SK-N-MC (cell line): ENCODE measurements at regions not wholly inside any gene's neighbourhood (a gene's known extent, or its start where the extent isn't known, plus 50 kb on each side); places are given as distances from the start of the nearest gene placed in this dataset.
A peak's percentile ranks its signal among the peaks of the same experiment; 100 is the strongest.

ENCODE experiments used
- DNase-seq: peaks from one replicate; pipeline ENCODE4 v3.0.0-alpha.2; 2011; ENCODE audit warnings: low read depth, low spot score
- H3K27ac ChIP-seq: fragments of 200-600 bp; sonication (generic); 2 replicates; pipeline ENCODE4 v1.5.1; 2016; ENCODE audit warnings: mixed run types
- H3K36me3 ChIP-seq: fragments of 200-600 bp; sonication (generic); 2 replicates; pipeline ENCODE4 v1.6.1; 2017; ENCODE audit warnings: antibody characterized with exemption, low read length, mixed read lengths; ENCODE audit not compliant: insufficient read depth
- H3K4me3 ChIP-seq: fragments of 200-600 bp; sonication (generic); 2 replicates; pipeline ENCODE4 v1.5.1; 2016
- H3K9ac ChIP-seq: fragments of 200-600 bp; sonication (generic); 2 replicates; pipeline ENCODE4 v1.8.0; 2017; ENCODE audit warnings: mixed run types, mixed read lengths; ENCODE audit not compliant: insufficient read length
- H3K9me3 ChIP-seq: fragments of 200-600 bp; sonication (generic); 2 replicates; pipeline ENCODE4 v1.6.1; 2017; ENCODE audit warnings: low read depth, mild to moderate bottlenecking, antibody characterized with exemption, low read length, moderate library complexity, mixed read lengths
- EZH2 ChIP-seq: fragments of 200-600 bp; sonication (generic); IDR thresholded peaks from one replicate; pipeline ENCODE4 v1.6.1; 2017; ENCODE audit warnings: antibody characterized with exemption
- FOXP2 ChIP-seq: optimal IDR thresholded peaks from 2 replicates; pipeline ENCODE3; 2011; ENCODE audit warnings: mild to moderate bottlenecking, moderate library complexity; ENCODE audit not compliant: insufficient read depth; ENCODE audit errors: extremely low read length, control extremely low read depth
- POLR2AphosphoS5 ChIP-seq: IDR thresholded peaks from 2 replicates; pipeline ENCODE4 v1.6.1; 2012; ENCODE audit warnings: mild to moderate bottlenecking, low read depth, low read length, borderline replicate concordance

DNA sequence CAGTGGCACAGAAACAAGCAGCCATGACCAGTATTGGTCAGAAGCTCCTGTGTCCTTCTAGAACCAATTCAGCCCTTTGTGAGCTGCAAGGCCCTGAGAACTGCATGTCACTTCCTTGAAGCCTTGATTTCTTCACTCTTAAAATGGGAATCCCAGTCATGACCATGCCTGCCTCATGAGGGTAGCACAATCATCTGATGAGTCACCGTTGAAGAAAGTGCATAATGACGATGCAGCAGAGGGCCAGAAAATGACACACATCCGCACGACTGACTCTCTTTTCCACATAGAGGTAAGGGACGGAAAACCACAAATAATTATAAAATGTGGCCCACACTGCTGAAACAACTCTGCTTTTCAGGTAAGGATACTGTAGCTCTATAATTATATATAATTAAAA, 777.4 kb downstream of the BCL11B start:
- H3K27ac ChIP-seq, result peak overlapping the region; percentile 37
- H3K4me3 ChIP-seq, result no peak overlapping the region
- H3K36me3 ChIP-seq, result no peaks in the 10 kb centered on the region
- H3K9me3 ChIP-seq, result no peaks in the 10 kb centered on the region
- TF ChIP-seq POLR2AphosphoS5 (no peak), FOXP2 (no peak), EZH2 (no peak)
- DNase-seq, result no peak
- H3K9ac ChIP-seq, result no peak overlapping the region

DNA sequence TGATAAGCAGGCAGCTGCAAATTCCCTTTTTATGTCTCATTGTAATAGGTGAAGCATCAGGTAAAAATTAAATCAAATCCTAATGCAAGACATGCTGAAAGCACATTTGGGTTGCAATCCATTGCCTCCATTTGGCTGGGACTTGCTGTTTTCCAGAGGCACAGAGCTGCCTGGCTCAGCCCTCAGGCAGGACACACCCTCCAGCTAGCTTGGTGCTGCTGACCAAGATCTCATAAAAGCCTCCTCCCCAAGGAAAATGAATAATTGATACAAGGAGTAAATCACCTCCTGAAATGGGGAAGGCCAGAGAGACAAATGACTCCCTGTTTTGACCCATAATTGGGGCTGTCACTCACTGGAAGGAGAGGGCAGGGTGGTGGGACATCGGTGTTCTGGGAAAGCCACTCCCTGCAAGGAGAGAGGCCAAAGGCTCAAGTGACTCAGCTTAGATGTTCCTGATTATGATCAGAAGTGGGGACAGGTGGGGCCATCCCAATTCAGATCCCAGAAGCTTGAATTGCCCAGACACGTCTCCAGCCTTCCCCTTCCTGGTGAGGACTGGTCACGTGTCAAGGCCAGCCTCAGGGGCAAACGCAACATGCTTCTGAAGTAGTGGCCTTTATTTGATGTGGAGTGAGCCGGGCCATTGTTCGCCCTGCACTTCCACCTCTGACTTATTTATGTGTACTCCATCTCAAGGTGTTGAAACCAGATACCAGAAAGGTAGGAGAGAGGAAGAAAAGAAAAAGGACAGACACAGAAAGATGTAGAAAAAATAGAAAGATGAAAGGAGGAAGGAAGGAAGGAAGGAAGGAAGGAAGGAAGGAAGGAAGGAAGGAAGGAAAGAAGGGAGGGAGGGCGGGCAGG, 773.7 kb downstream of the BCL11B start:
- peak overlapping the region; percentile 69 for H3K9ac ChIP-seq
- peak; percentile 79 for DNase-seq
- no peaks in the 10 kb centered on the region for H3K36me3 ChIP-seq
- no peaks in the 10 kb centered on the region for H3K9me3 ChIP-seq
- H3K27ac ChIP-seq, result peak overlapping the region; percentile 98
- H3K4me3 ChIP-seq, result peak overlapping the region; percentile 60
- no peak for TF ChIP-seq EZH2
- no peak for TF ChIP-seq POLR2AphosphoS5
- TF ChIP-seq FOXP2, result no peak

DNA sequence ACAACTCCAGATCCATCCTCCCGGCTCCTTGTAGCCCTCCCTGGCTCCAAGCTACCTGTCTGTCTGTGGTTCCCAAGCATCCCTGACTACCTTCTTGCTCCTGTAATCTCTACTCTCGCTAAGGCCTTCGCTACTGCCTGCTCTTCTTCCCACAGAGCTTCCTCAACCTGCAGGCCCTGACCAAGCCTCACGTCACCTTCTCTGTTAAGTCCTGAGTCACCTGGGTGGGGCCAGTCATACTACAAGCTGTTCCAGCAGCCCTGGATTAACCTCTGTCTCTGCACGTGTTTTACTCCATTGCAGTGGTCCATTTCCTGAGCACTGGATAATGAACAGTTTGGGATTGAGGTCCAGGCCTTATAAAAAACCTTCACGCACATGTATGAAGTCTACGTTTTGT, 770.7 kb downstream of the BCL11B start:
- Histone ChIP-seq H3K4me3 (no peak overlapping the region), H3K9me3 (no peaks in the 10 kb centered on the region), H3K36me3 (no peaks in the 10 kb centered on the region), H3K27ac (no peak overlapping the region), H3K9ac (no peak overlapping the region)
- DNase-seq, result no peak
- no peak for TF ChIP-seq POLR2AphosphoS5
- TF ChIP-seq FOXP2, result no peak
- no peak for TF ChIP-seq EZH2

- DNase-seq, result no peak
- H3K4me3 ChIP-seq, result no peak overlapping the region
- H3K9ac ChIP-seq, result no peak overlapping the region
- TF ChIP-seq POLR2AphosphoS5, result no peak
- TF ChIP-seq EZH2, result no peak
- no peak for TF ChIP-seq FOXP2
- no peak overlapping the region for H3K27ac ChIP-seq
- H3K36me3 ChIP-seq, result no peaks in the 10 kb centered on the region
- no peaks in the 10 kb centered on the region for H3K9me3 ChIP-seq
Measured at GRCh38 chr14:98501836-98502235, 770.2 kb downstream of the BCL11B start.

- H3K4me3 ChIP-seq, result no peak overlapping the region
- H3K27ac ChIP-seq, result no peak overlapping the region
- no peak for TF ChIP-seq POLR2AphosphoS5
- TF ChIP-seq EZH2, result no peak
- TF ChIP-seq FOXP2, result no peak
- no peaks in the 10 kb centered on the region for H3K9me3 ChIP-seq
- no peak for DNase-seq
- H3K36me3 ChIP-seq, result no peaks in the 10 kb centered on the region
- H3K9ac ChIP-seq, result no peak overlapping the region
Measured at GRCh38 chr14:98503086-98503815, 768.7 kb downstream of the BCL11B start.

GRCh38 chr14:98507264-98507663, 764.7 kb downstream of the BCL11B start:
- no peak for DNase-seq
- Histone ChIP-seq H3K4me3 (no peak overlapping the region), H3K36me3 (no peaks in the 10 kb centered on the region), H3K9ac (no peak overlapping the region), H3K9me3 (no peaks in the 10 kb centered on the region), H3K27ac (no peak overlapping the region)
- TF ChIP-seq FOXP2 (no peak), POLR2AphosphoS5 (no peak)

DNA sequence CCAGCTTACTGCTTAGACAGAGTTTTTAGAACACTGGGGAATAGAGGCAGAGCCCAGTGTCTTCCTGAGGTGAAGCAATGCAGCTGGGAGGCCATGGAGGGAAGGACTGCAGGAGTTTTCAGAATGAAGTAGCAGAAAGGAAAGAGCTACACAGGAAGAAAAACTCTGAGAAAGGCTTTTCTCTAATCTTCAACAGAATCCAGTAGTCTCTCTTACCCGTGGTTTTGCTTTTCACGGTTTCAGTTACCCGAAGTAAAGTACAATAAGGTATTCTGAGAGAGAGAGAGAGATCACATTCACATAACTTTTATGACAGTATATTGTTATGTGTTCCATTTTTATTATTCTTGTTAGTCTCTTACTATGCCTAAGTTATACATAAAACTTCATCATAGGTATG, 761.6 kb downstream of the BCL11B start:
- H3K27ac ChIP-seq, result no peak overlapping the region
- TF ChIP-seq FOXP2 (no peak), POLR2AphosphoS5 (no peak), EZH2 (no peak)
- DNase-seq, result no peak
- no peaks in the 10 kb centered on the region for H3K9me3 ChIP-seq
- no peaks in the 10 kb centered on the region for H3K36me3 ChIP-seq
- no peak overlapping the region for H3K4me3 ChIP-seq
- H3K9ac ChIP-seq, result no peak overlapping the region

- Histone ChIP-seq H3K4me3 (no peak overlapping the region), H3K36me3 (no peaks in the 10 kb centered on the region), H3K9ac (no peak overlapping the region), H3K9me3 (no peaks in the 10 kb centered on the region), H3K27ac (no peak overlapping the region)
- no peak for DNase-seq
- TF ChIP-seq EZH2, result no peak
- no peak for TF ChIP-seq FOXP2
- TF ChIP-seq POLR2AphosphoS5, result no peak
Measured at GRCh38 chr14:98512501-98513251, 759.3 kb downstream of the BCL11B start.
